ENCODE measurements at regions not wholly inside any gene's neighbourhood (a gene's known extent, or its start where the extent isn't known, plus 50 kb on each side); places are given as distances from the start of the nearest gene placed in this dataset.

- ATAC-seq (no peak), DNase-seq (no peak)
- Histone ChIP-seq H3K4me1 (peaks cover 0 to 5% (median 0%) of the 10 kb centered on the region in 4 donors), H3K27me3 (no peaks in the 10 kb centered on the region), H3K9me3 (no peaks in the 10 kb centered on the region), H3K36me3 (no peaks in the 10 kb centered on the region), H3K4me3 (no peak overlapping the region), H3K27ac (peak overlapping the region in 2 of 3 donors; percentile 31 to 66)
- intact Hi-C loops (cut with DNase I): no loop called here
- TF ChIP-seq POLR2A (IDR thresholded peaks at IDR 0.05): no peak
- TF ChIP-seq, protein P1, sequence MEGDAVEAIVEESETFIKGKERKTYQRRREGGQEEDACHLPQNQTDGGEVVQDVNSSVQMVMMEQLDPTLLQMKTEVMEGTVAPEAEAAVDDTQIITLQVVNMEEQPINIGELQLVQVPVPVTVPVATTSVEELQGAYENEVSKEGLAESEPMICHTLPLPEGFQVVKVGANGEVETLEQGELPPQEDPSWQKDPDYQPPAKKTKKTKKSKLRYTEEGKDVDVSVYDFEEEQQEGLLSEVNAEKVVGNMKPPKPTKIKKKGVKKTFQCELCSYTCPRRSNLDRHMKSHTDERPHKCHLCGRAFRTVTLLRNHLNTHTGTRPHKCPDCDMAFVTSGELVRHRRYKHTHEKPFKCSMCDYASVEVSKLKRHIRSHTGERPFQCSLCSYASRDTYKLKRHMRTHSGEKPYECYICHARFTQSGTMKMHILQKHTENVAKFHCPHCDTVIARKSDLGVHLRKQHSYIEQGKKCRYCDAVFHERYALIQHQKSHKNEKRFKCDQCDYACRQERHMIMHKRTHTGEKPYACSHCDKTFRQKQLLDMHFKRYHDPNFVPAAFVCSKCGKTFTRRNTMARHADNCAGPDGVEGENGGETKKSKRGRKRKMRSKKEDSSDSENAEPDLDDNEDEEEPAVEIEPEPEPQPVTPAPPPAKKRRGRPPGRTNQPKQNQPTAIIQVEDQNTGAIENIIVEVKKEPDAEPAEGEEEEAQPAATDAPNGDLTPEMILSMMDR (IDR thresholded peaks at IDR 0.05): no peak
- 54% methylated on average over 5 of the region's 16 CpGs for WGBS (ENCODE audit: insufficient coverage, low coverage, low lambda C conversion rate, missing lambda C conversion rate)
These were observed 164.7 kb upstream of the IER5L start for GRCh38 chr9:129342591-129343423.

DNA sequence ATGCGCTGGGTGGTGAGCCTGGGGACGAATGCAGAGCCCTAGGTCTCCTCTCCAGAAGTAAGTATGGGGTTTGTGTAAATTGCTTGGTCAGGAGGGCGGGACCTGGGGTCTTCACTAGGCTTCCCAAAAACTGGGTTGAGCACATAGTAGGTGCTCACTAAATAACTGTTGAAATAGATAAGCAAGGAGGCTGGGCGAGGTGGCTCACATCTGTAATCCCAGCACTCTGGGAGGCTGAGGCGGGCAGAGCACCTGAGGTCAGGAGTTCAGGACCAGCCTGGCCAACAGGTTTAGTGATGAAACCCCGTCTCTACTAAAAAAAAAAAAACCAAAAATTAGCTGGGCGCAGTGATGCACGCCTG lies 163.9 kb upstream of the IER5L start:
- 86% methylated on average over 7 of the region's 8 CpGs for WGBS (ENCODE audit: insufficient coverage, low coverage, low lambda C conversion rate, missing lambda C conversion rate)
- DNase-seq: no peak
- H3K9me3 ChIP-seq: no peaks in the 10 kb centered on the region
- no peaks in the 10 kb centered on the region for H3K27me3 ChIP-seq
- intact Hi-C loops (cut with DNase I): no loop called here
- H3K27ac ChIP-seq: no peak overlapping the region
- TF ChIP-seq, protein P1 (IDR thresholded peaks at IDR 0.05): no peak
- TF ChIP-seq POLR2A (IDR thresholded peaks at IDR 0.05): no peak
- no peaks in the 10 kb centered on the region for H3K36me3 ChIP-seq
- no peak overlapping the region for H3K4me3 ChIP-seq
- ATAC-seq: no peak
- H3K4me1 ChIP-seq: peaks cover 0 to 5% (median 0%) of the 10 kb centered on the region in 4 donors

GRCh38 chr9:129341171-129341986 lies 163.3 kb upstream of the IER5L start:
- no peak overlapping the region for H3K27ac ChIP-seq
- H3K36me3 ChIP-seq: no peaks in the 10 kb centered on the region
- no peaks in the 10 kb centered on the region for H3K9me3 ChIP-seq
- ATAC-seq (no peak), DNase-seq (no peak)
- TF ChIP-seq, protein P1 (IDR thresholded peaks at IDR 0.05): no peak
- TF ChIP-seq POLR2A (IDR thresholded peaks at IDR 0.05): no peak
- H3K4me3 ChIP-seq: no peak overlapping the region
- peaks cover 0 to 7% (median 2%) of the 10 kb centered on the region in 4 donors for H3K4me1 ChIP-seq
- no peaks in the 10 kb centered on the region for H3K27me3 ChIP-seq
- 66% methylated on average over 10 of the region's 30 CpGs for WGBS (ENCODE audit: insufficient coverage, low coverage, low lambda C conversion rate, missing lambda C conversion rate)
- intact Hi-C loops (cut with DNase I): no loop called here

- 97% methylated on average over 5 of the region's 15 CpGs for WGBS (ENCODE audit: insufficient coverage, low coverage, low lambda C conversion rate, missing lambda C conversion rate)
- H3K4me1 ChIP-seq: peaks cover 0 to 13% (median 7%) of the 10 kb centered on the region in 4 donors
These were observed 162.5 kb upstream of the IER5L start for GRCh38 chr9:129340427-129341170.

More at GRCh38 chr9:129340427-129341170, 162.5 kb upstream of the IER5L start:
- no peaks in the 10 kb centered on the region for H3K36me3 ChIP-seq
- H3K4me3 ChIP-seq: no peak overlapping the region
- no peak for TF ChIP-seq POLR2A (IDR thresholded peaks at IDR 0.05)
- TF ChIP-seq, protein P1 (IDR thresholded peaks at IDR 0.05): no peak
- no peak overlapping the region for H3K27ac ChIP-seq
- ATAC-seq: no peak
- intact Hi-C loops (cut with DNase I): no loop called here
- no peaks in the 10 kb centered on the region for H3K27me3 ChIP-seq
- DNase-seq: no peak
- no peaks in the 10 kb centered on the region for H3K9me3 ChIP-seq
